Stimulated activated CD4-positive, alpha-beta T cell treated with anti-CD3 and anti-CD28 coated beads, Interleukin-1b, Interleukin-23, amount 100 ng/mL, for 24 hours (primary cell): ENCODE measurements at regions not wholly inside any gene's neighbourhood (a gene's known extent, or its start where the extent isn't known, plus 50 kb on each side); places are given as distances from the start of the nearest gene placed in this dataset.

Experiments used
- DNase-seq, 4 experiments: peaks; one replicate each; pipeline ENCODE4 v3.0.0-alpha.2; 2020; ENCODE audit warnings: low read depth in 4 of 4, low spot score in 1 of 4

DNA sequence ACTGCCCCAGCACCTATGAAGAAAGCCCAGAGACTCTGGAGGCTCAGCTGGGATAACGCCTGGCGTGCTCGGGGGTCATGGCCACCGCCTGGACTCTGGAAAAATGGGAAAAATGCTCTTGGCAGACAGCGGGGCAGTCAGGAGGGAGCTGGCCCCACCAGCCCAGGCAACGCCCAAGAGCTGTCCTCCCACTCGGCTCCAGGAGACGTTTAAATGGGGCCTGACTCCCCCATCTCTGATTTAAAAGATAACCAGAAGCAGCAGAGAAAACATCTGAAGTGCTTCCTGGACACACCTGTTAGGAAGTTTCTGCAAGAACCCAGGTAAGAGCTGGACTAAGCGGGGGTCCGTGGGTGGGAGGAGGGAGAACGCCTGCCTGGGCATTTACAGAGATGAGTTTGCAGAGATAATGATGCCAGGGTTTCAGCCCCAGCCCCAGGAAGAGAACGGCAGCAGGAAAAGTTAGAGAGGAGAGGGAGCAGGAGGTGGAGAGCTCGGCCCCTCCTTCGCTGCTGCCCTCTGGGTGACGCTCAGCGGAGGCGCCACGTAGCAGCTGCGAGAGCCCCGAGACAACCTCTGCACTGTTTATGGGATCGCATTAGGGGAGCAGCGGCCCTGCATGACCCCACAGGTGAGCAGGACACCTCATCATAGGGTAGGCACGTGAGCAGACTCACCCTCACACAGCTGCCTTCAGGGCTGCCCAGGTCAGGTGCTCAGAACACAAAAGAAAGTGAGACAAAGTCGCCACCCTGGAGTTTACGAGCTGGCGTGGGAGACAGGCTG is 83.5 kb upstream of the INSIG1 start:
- DNase-seq: no peak

DNA sequence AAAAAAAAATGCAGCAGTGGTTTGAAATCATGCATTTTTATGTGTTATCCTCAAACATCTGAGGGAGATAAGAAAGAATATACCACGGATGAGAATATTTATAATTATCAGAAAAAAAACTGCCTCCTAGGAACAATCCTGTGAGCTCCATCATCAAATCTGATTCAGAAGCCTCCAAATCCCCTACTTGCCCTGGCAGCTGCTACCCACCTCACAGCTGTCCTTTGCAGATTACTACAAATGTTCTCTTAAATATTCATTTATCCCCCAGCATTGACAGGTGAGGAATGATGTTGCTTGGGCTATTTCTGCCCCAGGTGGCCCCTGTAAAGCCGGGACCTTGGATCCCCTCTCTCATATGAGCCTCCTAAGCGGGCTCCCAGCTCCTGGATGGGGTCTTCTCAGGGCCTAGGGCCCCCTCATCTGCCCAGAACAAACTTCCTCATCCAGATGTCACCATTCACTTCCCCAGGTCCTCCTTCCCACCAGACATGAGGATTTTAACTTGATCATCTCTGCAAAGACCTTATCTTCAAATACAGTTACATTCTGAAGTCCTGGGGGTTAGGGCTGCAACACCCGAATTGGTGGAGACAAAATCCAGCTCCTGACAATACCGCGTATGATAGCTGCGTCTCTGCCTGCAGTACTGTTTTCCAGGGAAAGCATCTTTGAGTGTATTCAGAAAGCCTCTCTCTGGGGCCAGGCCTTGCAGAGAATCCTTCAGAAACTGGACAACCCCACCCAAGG is 81.9 kb upstream of the INSIG1 start:
- DNase-seq: no peak

DNA sequence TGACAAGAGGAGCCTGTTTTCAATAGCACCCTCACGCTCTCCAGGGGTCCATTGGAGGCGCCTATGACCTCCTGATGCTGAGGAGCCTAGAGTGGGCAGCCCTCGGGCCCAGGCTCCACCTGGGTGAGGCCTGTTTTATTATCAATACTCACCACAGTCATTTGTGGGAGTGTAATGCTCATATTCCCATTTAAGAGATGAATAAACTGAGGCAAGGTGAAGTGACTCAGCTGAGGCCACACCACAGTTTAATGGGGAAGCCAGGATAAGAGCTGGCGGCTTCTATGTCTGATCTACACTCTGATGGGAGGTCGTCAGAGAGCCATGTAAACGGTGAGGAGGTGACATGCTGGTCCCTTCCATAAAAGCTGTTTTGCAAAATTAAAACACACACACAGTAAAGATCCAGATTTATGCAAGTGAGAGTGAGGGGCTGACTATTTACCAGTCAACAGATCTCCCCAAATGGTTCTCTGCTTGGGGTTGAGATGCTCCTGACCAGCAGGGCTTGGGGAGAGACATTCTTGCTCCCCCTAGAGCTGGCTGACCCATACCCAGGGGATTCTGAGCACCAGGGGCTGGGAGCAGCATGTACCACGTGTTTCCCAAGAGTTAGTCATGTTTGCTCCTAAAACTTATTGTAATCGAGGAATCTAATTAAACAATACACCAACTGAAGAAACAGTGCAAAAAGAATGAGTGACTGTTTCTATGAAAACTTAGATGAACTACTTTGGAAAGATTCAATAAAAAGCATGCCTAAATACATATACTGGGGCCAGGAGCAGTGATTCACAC is 81.0 kb upstream of the INSIG1 start:
- no peak for DNase-seq

DNA sequence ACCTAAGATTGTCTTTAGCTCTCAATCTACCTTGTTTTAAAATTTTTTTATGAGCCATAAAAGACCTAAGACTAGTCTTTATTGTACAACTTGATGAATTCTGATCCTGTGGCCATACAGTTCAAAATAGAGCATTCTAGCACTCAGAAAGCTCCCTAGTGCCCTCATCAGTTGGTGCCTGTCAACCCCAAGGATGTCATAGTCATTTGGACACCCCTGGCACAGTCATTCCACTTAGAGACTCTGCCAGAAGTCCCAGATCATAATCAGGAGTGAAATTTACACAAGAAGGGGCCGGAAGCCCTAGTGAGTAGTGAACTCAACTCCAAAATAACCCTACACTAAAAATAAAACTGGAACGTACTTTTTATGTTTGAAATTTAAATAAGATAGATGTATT is 80.0 kb upstream of the INSIG1 start:
- no peak for DNase-seq

DNA sequence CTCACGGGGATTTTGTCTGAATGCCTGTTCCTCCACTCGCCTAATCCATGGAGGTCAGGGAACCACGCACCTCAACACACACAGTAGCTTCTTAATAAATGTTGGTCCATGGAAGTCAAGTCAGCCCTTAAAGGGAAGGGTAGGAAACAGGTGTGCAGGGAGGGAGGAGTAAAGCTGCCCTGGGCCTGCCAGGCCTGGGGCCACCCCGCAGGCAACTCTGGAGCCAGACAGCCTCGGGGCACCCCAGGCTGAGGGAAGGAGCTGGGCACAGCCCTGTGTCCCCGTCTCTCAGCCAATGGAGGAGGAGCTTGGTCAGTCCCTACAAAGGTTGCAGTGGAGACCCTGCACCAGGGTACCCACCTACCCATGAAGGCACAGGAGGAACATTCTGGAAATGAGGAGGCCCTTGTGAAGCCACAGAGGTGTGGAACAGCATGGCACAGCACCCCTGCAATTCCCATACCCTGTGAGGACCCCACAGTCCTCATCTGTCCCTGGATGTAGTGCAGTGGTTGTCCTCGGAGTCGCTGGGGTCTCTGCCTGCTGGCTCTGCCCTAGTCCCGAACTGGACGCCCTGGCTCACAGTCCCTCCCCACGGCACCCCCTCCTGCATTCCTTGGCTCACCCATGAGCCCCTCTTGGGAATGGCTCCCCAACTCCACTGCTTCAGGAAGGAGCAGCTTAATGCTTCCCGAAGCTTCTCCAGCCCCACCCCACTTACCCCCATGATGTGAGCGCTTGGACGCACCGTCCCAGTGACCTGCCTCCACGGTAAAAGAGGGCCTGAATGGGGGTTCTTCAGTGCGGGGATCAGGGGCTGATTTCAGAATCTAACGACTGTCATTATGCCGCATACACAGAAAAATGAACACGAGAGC is 79.2 kb upstream of the INSIG1 start:
- no peak for DNase-seq

DNA sequence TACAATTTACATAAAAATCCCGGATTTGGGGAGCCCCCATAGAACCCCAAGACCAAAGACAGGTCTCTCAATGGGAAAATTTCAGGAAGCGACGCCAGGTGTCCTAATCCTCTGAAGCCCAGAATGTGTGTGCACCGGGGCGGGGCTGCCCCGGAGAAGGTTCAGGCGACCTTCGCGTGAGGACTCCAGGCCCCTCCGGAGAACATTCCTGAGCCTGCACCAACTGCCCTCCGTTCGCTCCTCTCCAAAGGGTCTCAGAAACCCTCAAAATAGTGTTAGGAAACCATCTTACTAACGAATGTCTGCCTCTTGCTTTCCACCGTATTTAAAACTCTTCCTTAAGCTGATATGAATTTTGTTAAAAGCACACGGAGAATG is 78.5 kb upstream of the INSIG1 start:
- DNase-seq: no peak

DNA sequence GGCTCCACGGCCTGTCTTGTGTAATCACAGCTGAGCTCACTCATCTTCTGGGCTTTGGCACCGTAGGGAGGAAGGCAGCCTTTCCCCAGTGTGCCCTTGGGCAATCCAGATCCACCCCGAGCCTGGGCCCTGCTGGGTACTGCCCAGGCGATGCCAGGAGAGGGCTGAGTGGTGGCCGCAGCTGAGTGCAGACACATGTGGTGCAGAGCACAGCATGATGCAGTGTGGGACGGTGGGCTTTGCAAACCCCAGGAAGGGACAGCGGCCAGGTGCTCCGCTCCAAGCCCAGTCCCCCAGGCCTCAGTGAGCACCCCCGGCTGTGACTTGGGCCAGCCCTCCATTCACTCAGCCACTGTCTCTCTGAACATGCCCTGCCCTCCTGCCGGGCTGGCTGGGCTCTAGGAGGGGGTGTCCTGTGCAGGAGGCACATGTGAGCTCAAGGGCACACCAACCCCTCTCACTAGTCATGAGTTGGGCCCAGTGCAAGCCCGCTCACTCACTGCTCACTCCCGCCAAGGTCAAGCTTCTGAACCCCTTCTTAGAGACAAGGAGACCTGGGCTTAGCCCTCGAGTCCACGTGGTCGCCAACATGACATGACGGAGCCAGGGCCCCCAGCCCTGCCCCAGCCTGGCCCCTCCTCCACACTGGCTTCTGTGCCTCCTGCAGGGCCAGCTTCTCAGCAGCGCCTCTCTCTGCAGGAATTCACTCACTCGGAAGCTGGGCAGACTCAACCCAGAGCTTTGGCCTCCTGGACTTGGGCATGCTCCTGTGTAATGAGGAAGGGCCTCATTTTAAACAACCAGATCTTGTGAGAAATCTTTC is 77.5 kb upstream of the INSIG1 start:
- no peak for DNase-seq

DNA sequence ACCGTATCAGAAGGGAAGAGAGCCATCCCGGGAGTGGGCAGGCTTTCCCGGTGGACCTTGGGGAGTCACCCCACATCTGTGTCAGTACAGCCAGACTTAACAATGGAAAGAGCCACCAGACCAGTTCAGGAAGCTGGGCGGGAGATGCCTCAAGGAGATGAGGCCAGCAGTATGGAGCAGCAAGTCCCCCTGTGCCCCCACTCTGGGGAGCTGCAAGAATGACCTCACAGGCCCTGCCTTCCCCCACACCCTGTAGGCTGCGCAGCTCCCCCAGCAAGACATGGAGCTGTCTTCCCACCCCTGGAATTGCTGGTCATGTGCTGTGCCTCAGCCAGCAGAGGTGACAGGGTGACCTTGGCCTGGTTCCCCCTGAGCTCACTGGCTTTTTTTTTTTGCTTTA is 76.8 kb upstream of the INSIG1 start:
- no peak for DNase-seq

DNA sequence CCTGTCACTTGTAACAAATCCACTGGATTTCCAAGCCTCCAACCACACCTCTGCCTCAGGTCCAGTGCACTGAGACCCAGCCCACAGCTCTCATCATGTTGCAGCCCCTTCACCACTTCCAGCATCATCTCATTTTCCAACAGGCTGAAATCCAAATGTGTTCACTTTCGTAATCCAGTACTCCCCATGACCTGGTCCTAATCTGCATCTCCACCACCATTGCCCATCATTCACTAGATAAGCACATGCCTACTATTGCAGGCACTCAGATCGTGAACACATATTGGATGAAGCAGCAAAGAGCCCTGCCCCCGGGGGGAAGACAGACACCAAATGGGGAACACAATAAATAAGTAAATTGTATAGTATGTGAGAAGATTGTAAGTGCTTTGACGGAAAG is 76.1 kb upstream of the INSIG1 start:
- no peak for DNase-seq

DNA sequence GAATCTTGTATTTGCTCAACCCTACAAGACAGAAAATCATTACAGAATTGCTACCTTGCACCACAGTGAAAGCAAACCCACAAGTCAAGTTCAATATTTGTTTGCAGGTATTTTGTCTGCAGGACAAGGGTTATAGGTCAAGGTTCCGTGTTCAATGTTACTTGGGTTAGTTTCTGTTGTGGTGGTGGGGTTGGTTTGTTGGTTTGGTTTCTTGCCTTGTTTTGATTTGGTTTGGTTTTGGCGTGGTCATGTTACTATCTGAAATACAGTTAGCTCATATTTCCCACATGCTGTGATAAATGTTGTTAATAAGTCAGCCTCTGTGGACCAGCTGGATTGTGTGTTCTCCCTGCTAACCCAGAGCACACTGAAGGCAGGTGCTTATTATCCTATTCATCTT is 75.6 kb upstream of the INSIG1 start:
- no peak for DNase-seq

DNA sequence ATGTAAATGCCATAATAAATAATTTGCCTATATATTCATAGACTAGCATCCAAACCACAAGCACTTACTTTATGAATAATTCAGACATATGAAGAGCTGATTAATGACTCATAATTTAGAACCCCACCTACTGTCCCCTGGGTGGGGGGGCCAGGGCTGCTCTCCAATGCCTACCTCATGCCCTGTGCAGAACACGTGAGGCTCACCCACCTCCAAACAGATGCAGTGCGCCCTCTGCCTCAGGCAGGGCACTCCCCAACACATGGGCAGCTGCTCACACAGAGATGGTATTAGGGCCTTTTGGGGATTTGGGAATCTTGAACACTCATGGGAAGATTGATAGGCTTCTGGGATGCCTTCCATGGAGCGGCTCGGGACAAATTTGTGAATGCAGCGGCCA is 75.1 kb upstream of the INSIG1 start:
- no peak for DNase-seq

DNA sequence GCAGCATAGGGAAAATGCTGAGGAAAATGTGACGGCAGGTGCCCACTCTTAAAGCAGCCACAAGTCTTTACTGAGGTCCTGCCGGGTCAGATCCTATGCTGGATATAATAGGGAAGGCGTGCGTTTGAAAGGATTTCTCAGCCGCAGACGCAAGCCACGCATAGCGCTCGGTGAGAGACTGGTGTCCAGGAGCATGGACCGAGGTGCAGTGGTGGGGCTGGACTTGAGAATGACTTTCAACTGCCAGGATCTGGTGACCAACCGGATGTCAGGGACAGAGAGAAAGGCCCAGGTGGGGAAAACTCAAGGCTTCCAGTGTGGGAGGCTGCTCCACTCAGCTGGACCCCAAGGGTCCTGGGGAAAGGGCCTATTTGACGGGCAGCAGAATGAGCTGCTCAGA is 74.7 kb upstream of the INSIG1 start:
- no peak for DNase-seq

DNA sequence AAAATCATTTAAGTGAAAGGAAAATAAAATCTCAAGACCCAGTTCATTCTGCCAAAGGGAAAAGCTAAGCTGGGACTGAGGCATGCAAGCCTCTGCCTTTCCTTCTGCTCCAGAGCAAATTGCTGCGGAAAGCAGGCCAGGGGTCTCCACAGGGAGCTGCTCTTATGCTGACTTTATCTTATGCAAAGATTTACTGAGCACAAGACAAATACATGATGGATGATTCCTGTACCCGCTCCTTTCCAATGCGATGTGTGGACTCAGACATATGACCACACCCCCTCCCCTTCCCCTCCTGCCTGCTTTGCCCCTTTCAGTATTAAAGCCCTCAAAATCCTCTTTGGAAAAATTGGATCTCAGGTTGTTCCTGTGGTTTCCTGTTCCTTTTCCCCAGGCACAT is 74.2 kb upstream of the INSIG1 start:
- no peak for DNase-seq

DNA sequence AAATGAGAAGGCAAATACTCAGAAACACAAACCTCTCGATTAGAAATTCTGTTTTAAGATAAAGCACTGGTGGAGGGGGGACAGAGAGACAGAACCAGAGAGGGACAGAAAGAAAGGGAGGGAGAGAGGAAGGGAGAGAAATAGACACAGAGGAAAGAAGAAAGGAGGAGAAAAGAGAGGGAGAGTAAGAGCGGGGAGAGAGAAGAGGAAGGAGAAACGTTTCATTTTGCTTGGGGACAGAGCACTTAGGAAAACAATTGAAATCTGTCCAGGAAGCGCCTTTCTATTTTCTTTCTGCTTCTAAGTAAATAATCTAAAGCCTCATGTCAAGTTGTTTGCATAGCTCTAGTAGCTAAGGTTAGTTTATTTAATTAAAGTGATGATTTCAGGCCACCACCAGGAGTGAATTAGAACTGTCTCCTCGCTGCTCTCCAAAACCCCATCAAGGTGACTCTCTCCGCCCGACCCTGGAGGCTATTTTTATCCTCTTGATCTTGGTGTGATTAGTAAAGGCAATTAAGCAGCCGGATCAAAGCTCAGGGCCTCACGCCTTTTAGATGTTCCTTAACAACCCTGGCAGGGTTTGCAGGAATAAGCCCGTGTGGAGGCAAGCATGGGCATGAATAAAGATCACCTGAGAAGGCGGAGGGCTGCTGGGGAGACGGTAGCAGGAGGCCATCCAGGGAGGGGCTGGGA is 73.4 kb upstream of the INSIG1 start:
- DNase-seq: no peak

DNA sequence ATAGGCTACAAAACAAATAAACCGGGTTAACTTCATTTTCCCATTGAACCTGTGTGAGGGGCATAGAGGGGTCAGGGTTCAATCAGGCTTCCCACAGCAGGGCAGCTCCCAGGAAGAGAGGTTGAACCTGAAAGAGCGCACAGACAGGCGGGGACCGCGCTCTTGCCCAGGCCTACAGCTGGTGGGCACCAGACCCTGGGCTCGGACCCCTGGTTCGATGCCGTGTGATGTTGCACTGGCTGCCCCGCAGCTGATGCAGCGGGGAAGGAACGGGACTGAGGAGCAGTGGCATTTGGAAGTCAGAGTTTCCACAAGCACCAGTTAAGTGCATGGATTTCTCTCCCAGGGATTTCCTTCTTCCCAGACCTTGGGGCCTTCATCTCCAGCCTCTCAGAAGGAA is 72.6 kb upstream of the INSIG1 start:
- DNase-seq: no peak

DNA sequence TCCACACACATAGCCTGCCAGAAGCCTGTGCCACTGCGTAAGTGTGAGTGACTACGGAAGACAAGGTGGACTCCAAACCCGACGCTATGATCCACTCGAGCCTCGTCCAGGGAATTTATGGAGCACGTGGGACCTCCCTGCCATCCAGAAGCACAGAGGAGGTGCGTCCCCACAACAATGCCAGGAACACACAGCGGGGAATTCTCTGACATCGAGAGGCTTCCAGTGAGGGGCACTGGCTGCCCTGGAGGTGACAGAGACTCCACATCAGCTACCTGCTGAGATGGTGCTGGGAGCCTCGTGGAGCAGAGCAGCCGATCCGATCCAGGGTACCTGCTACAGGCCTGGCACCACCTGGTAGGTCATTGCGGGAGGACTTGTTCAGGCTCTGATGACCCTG is 72.2 kb upstream of the INSIG1 start:
- no peak for DNase-seq

DNA sequence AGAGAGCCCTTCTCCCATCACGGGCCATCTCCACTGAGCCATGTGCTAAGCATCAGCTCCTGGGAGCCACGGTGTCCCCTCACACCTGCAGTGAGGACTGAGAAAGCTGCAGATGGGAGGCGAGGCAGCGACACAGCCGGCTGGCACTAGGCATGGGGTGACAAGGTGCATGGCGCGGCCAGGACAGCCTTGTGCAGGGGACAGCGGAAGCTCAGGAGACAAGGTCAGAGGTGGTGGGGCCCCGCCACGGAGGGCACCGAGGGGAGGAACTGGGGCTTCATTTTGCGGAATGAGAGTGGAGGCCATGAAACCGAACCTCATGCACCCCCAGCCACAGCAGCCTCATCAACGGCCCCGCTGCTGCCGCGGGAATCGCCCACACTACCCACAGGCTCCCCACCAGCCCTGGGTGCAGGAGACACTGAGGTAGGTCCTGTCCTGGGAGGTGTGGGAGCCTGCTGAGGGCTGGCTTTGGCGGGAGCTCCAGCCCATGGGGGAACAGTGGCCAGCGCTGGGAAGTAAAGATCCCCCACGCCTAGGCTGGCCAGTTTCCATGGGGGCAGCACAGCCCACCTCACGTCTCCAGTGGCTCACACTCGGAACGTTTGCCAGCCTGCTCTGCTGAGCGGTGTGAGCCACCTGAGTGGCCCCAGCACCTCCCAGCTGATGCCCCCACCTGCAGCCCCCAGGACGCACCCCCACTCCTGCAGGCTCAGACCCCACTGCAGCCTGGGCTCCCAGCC is 71.2 kb upstream of the INSIG1 start:
- DNase-seq: no peak

DNA sequence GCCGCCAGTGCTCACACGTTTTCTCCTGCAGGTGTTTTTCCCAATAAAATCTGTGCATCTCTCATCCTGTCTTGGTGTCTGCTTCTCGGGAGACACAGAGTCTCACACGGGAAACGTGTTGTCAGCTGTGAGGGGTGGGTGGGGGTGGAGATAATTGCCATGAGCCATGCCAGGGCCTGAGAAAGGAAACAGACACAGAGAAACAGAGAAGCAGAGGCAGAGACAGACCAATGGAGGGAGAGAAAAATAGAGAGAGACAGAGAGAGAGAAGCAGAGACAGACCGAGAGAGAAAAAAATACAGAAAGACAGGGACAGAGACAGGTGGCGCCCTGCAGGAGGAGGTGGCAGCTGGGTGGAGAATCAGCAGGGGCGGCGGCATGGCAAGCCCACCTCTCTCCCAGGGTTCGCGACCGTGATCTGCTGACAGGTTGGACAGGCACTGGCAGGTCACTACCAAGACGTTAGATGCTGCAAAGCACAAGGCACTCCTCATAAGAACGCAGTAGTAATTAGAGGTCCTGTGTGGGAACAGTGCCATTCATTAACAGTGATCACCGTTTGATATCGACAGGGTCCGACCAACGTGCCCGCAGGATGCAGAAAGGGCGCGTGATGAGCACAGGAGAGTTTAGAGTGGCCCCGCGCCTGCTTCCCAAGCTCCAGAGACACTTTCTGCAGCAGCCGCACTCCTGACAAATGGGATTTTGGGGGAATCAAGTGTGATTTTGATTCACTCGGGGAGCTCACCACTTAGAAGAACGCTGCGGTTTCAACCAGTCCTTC is 70.5 kb upstream of the INSIG1 start:
- no peak for DNase-seq
